Liver (tissue), 2 donors: ENCODE measurements at regions not wholly inside any gene's neighbourhood (a gene's known extent, or its start where the extent isn't known, plus 50 kb on each side); places are given as distances from the start of the nearest gene placed in this dataset.

ENCODE experiments used
- ATF3 ChIP-seq: IDR thresholded peaks from 2 replicates; pipeline ENCODE4 v1.6.1; 2016; ENCODE audit warnings: antibody characterized with exemption
- JUND ChIP-seq, 2 donors: IDR thresholded peaks; 2 replicates each; pipeline ENCODE4 v1.6.1; 2016; ENCODE audit warnings: antibody characterized with exemption in 2 of 2
- YY1 ChIP-seq: IDR thresholded peaks from 2 replicates; pipeline ENCODE4 v1.6.1; 2016; ENCODE audit warnings: antibody characterized with exemption, mild to moderate bottlenecking
- donor health status: healthy.

- no peak for TF ChIP-seq ATF3
- TF ChIP-seq YY1 = no peak
- TF ChIP-seq JUND (IDR thresholded peaks at IDR 0.05) = no peak
These were observed 393.7 kb upstream of the MBL2 start for GRCh38 chr10:53166325-53166724.
